H9 (cell line): ENCODE measurements at regions not wholly inside any gene's neighbourhood (a gene's known extent, or its start where the extent isn't known, plus 50 kb on each side); places are given as distances from the start of the nearest gene placed in this dataset.

Source experiments
- DNase-seq: peaks from one replicate; pipeline ENCODE4 v3.0.0-alpha.2; 2017
- H2AFZ ChIP-seq: one replicate; pipeline ENCODE4 v1.6.1; 2013; ENCODE audit warnings: mild to moderate bottlenecking, low read length, control low read depth, moderate library complexity
- H2AK5ac ChIP-seq: 2 replicates; pipeline ENCODE4 v1.6.1; 2013; ENCODE audit warnings: low read length, control low read depth, mixed read lengths; ENCODE audit not compliant: insufficient read length
- H2BK120ac ChIP-seq: one replicate; pipeline ENCODE4 v1.6.1; 2013; ENCODE audit warnings: low read depth, mild to moderate bottlenecking, low read length, control low read depth, inconsistent platforms; ENCODE audit not compliant: poor library complexity, severe bottlenecking
- H2BK12ac ChIP-seq: 2 replicates; pipeline ENCODE4 v1.6.1; 2013; ENCODE audit warnings: low read length, control low read depth, mixed read lengths, low read depth; ENCODE audit not compliant: insufficient read length
- H2BK15ac ChIP-seq: 2 replicates; pipeline ENCODE4 v1.6.1; 2013; ENCODE audit warnings: low read depth, low read length, control low read depth
- H2BK20ac ChIP-seq: one replicate; pipeline ENCODE4 v1.6.1; 2013; ENCODE audit warnings: low read depth, mild to moderate bottlenecking, low read length, control low read depth, inconsistent platforms; ENCODE audit not compliant: poor library complexity, severe bottlenecking
- H2BK5ac ChIP-seq: 2 replicates; pipeline ENCODE4 v1.6.1; 2013; ENCODE audit warnings: low read length, control low read depth, mixed read lengths; ENCODE audit not compliant: insufficient read length
- H3K14ac ChIP-seq: 2 replicates; pipeline ENCODE4 v1.6.1; 2013; ENCODE audit warnings: low read length, control low read depth; ENCODE audit not compliant: insufficient read depth
- H3K18ac ChIP-seq: 2 replicates; pipeline ENCODE4 v1.6.1; 2013; ENCODE audit warnings: low read depth, mild to moderate bottlenecking, mixed read lengths, low read length, control low read depth; ENCODE audit not compliant: insufficient read length
- H3K23ac ChIP-seq: 2 replicates; pipeline ENCODE4 v1.6.1; 2013; ENCODE audit warnings: low read length, control low read depth, mixed read lengths, low read depth; ENCODE audit not compliant: insufficient read length
- H3K23me2 ChIP-seq: 2 replicates; pipeline ENCODE4 v1.6.1; 2013; ENCODE audit warnings: low read depth, mild to moderate bottlenecking, mixed read lengths, low read length, control low read depth; ENCODE audit not compliant: insufficient read length, poor library complexity, severe bottlenecking
- H3K27ac ChIP-seq: 2 replicates; pipeline ENCODE4 v1.5.1; 2013; ENCODE audit warnings: low read length, control low read depth, mixed read lengths, low read depth; ENCODE audit not compliant: insufficient read length
- H3K27me3 ChIP-seq: 2 replicates; pipeline ENCODE4 v1.6.1; 2013; ENCODE audit warnings: low read length, control low read depth, inconsistent platforms; ENCODE audit not compliant: insufficient read depth
- H3K4ac ChIP-seq: 2 replicates; pipeline ENCODE4 v1.6.1; 2013; ENCODE audit warnings: low read depth, mild to moderate bottlenecking, control low read depth, inconsistent platforms, low read length, moderate library complexity
- H3K4me1 ChIP-seq: 2 replicates; pipeline ENCODE4 v1.6.1; 2013; ENCODE audit warnings: low read length, control low read depth, inconsistent platforms; ENCODE audit not compliant: insufficient read depth
- H3K4me2 ChIP-seq: 2 replicates; pipeline ENCODE4 v1.6.1; 2013; ENCODE audit warnings: low read length, control low read depth, mixed read lengths; ENCODE audit not compliant: insufficient read length, insufficient read depth
- H3K56ac ChIP-seq: 2 replicates; pipeline ENCODE4 v1.6.1; 2013; ENCODE audit warnings: low read depth, mild to moderate bottlenecking, mixed read lengths, low read length, control low read depth; ENCODE audit not compliant: insufficient read length
- H3K79me1 ChIP-seq: 2 replicates; pipeline ENCODE4 v1.6.1; 2013; ENCODE audit warnings: low read depth, mild to moderate bottlenecking, moderate library complexity, low read length, control low read depth, inconsistent platforms; ENCODE audit not compliant: insufficient read depth, poor library complexity, severe bottlenecking
- H3K79me2 ChIP-seq: 2 replicates; pipeline ENCODE4 v1.6.1; 2013; ENCODE audit warnings: low read length, control low read depth, inconsistent platforms; ENCODE audit not compliant: insufficient read depth
- H3K9ac ChIP-seq: 2 replicates; pipeline ENCODE4 v1.6.1; 2013; ENCODE audit warnings: low read length, control low read depth, mixed read lengths; ENCODE audit not compliant: insufficient read length; ENCODE audit errors: extremely low read depth
- H3K9me3 ChIP-seq: one replicate; pipeline ENCODE4 v1.6.1; 2013; ENCODE audit warnings: low read depth, low read length, inconsistent platforms; ENCODE audit not compliant: control insufficient read depth
- H3T11ph ChIP-seq: one replicate; pipeline ENCODE4 v1.6.1; 2013; ENCODE audit warnings: mild to moderate bottlenecking, low read length, control low read depth, inconsistent platforms
- H4K20me1 ChIP-seq: one replicate; pipeline ENCODE4 v1.6.1; 2013; ENCODE audit not compliant: control insufficient read depth, insufficient read length, insufficient read depth
- H4K5ac ChIP-seq: 2 replicates; pipeline ENCODE4 v1.6.1; 2013; ENCODE audit warnings: low read depth, mild to moderate bottlenecking, mixed read lengths, low read length, control low read depth; ENCODE audit not compliant: insufficient read length
- H4K8ac ChIP-seq: replicated peaks from 2 replicates; pipeline ENCODE4 v1.6.1; 2013; ENCODE audit warnings: low read length, control low read depth, mixed read lengths, low read depth; ENCODE audit not compliant: insufficient read length
- H4K91ac ChIP-seq: 2 replicates; pipeline ENCODE4 v1.6.1; 2013; ENCODE audit warnings: low read depth, mild to moderate bottlenecking, moderate library complexity, mixed read lengths, low read length, control low read depth; ENCODE audit not compliant: insufficient read length
- H3K27ac Mint-ChIP-seq, 3 experiments: 2 replicates in 2 of 3; 3 replicates in 1 of 3; pipeline ENCODE4 v1.8.0; 2020 to 2021; ENCODE audit warnings: mixed read lengths in 3 of 3, mild to moderate bottlenecking in 1 of 3, moderate library complexity in 1 of 3
- H3K27me3 Mint-ChIP-seq: 2 replicates; pipeline ENCODE4 v1.8.0; 2021; ENCODE audit warnings: low read depth, mild to moderate bottlenecking, moderate library complexity, mixed read lengths
- H3K36me3 Mint-ChIP-seq, 3 experiments: 2 replicates in 2 of 3; 3 replicates in 1 of 3; pipeline ENCODE4 v1.8.0; 2020 to 2021; ENCODE audit warnings: low read depth in 3 of 3, mixed read lengths in 3 of 3; ENCODE audit not compliant: insufficient read depth in 1 of 3
- H3K4me1 Mint-ChIP-seq, 2 experiments: 2 replicates each; pipeline ENCODE4 v1.8.0; 2020; ENCODE audit warnings: mixed read lengths in 2 of 2
- H3K4me3 Mint-ChIP-seq, 2 experiments: 2 replicates in 1 of 2; 3 replicates in 1 of 2; pipeline ENCODE4 v1.8.0; 2020 to 2021; ENCODE audit warnings: mild to moderate bottlenecking in 2 of 2, mixed read lengths in 2 of 2, moderate library complexity in 1 of 2
- H3K9me3 Mint-ChIP-seq, 2 experiments: 2 replicates in 1 of 2; 3 replicates in 1 of 2; pipeline ENCODE4 v1.8.0; 2020; ENCODE audit warnings: mild to moderate bottlenecking in 2 of 2, mixed read lengths in 2 of 2, moderate library complexity in 1 of 2
- CTCF ChIP-seq: fragments of 200-600 bp; sonication (generic); conservative IDR thresholded peaks from 3 replicates; pipeline ENCODE4 v1.8.0; 2021; ENCODE audit warnings: antibody characterized with exemption, mild to moderate bottlenecking
- WGBS: extraction: QIAGEN DNeasy Blood & Tissue Kit; methylation state at CpG from one replicate; pipeline ENCODE4 v1.1.7; 2013; ENCODE audit warnings: missing lambda C conversion rate, low lambda C conversion rate, mixed read lengths; ENCODE audit not compliant: insufficient read length; ENCODE audit errors: extremely low coverage; 5-methylcytosine and 5-hydroxymethylcytosine counted together

DNA sequence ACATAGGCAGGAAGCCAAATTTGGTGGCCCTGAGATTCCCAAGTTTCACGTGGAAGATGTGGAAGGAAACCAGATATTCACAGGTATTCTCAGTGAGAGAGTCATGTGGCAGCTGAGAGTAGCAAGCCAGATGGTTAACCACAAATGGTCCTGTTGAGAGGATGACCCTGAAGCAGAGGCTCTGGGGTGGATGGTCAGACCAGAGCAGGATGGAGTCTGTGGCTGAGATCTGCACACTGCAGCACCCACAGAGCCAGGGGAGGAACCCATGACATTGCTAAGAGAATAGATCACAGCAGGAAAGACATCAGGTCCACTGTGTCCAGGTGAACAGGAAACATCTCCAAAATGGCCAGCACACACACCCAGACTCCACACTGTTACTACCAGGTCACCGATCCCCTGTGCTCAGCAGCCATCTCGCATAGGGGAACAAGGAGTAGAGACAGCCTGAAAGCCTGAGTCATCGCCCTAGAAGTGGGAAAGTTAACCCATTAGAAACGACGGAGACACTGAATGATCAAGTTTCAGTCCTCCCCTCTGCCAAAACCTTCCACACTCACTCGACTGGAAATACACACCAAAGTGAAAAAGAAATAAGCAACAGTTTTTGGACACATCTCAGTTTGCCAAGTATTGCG lies 160.0 kb downstream of the RBM26 start:
- Mint-ChIP-seq H3K27me3 (no peaks in the 10 kb centered on the region), H3K9me3 (peaks cover 2 to 8% of the 10 kb centered on the region in 2 experiments), H3K27ac (peak overlapping the region in 1 of 3 experiments; percentile 16; a peak in 1 of 7 replicates), H3K4me3 (no peak overlapping the region), H3K36me3 (peaks cover 0 to 7% (median 0%) of the 10 kb centered on the region in 3 experiments; a peak in 4 of 7 replicates), H3K4me1 (peaks cover 17 to 23% of the 10 kb centered on the region in 2 experiments)
- no peak for TF ChIP-seq CTCF
- H3K18ac ChIP-seq: no peak overlapping the region
- H2BK12ac ChIP-seq: no peak overlapping the region
- H2BK5ac ChIP-seq: no peak overlapping the region
- H3K23ac ChIP-seq: no peak overlapping the region
- no peak overlapping the region for H3K14ac ChIP-seq
- no peak overlapping the region for H3K4me2 ChIP-seq
- no peak overlapping the region for H2AFZ ChIP-seq
- H3T11ph ChIP-seq: no peak overlapping the region
- H3K9me3 ChIP-seq: no peaks in the 10 kb centered on the region
- H3K27me3 ChIP-seq: no peaks in the 10 kb centered on the region
- no peak overlapping the region for H3K56ac ChIP-seq
- H3K79me2 ChIP-seq: no peaks in the 10 kb centered on the region
- no peak overlapping the region for H4K8ac ChIP-seq
- H3K27ac ChIP-seq: no peak overlapping the region
- no peak overlapping the region for H2BK15ac ChIP-seq
- no peak overlapping the region for H2BK120ac ChIP-seq
- WGBS: no CpG with 5 or more reads among the region's 8 CpGs
- no peak overlapping the region for H3K9ac ChIP-seq
- H3K4me1 ChIP-seq: peaks cover 2% of the 10 kb centered on the region; the same call in 1 of the 2 replicates
- no peak overlapping the region for H4K91ac ChIP-seq
- H4K5ac ChIP-seq: no peak overlapping the region
- no peak overlapping the region for H2AK5ac ChIP-seq
- H3K23me2 ChIP-seq: no peaks in the 10 kb centered on the region
- no peaks in the 10 kb centered on the region for H4K20me1 ChIP-seq
- no peak overlapping the region for H3K4ac ChIP-seq
- H2BK20ac ChIP-seq: no peak overlapping the region
- H3K79me1 ChIP-seq: no peaks in the 10 kb centered on the region
- no peak for DNase-seq
